ENCODE measurements at regions not wholly inside any gene's neighbourhood (a gene's known extent, or its start where the extent isn't known, plus 50 kb on each side); places are given as distances from the start of the nearest gene placed in this dataset.

DNA sequence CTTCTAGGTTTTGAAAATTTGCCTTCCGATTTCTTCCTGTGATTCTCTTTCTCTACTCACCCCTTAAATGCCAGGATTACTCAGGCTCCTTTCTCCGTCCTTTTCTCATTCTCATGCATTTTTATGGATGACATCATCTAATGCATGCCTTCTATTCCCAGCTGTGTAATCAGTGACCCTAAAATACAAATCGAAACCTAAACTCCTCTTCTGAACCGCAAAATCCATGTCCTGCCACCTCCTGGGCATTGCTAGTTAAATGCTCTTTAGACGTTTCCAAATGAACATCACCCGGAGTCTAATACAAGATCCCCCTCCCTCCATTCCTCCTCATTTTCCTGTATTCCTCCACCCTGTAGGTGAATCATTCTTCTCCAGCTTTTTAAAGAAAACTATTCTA, 1703.1 kb upstream of the FLRT2 start:
- TF ChIP-seq, protein P1, sequence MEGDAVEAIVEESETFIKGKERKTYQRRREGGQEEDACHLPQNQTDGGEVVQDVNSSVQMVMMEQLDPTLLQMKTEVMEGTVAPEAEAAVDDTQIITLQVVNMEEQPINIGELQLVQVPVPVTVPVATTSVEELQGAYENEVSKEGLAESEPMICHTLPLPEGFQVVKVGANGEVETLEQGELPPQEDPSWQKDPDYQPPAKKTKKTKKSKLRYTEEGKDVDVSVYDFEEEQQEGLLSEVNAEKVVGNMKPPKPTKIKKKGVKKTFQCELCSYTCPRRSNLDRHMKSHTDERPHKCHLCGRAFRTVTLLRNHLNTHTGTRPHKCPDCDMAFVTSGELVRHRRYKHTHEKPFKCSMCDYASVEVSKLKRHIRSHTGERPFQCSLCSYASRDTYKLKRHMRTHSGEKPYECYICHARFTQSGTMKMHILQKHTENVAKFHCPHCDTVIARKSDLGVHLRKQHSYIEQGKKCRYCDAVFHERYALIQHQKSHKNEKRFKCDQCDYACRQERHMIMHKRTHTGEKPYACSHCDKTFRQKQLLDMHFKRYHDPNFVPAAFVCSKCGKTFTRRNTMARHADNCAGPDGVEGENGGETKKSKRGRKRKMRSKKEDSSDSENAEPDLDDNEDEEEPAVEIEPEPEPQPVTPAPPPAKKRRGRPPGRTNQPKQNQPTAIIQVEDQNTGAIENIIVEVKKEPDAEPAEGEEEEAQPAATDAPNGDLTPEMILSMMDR (IDR thresholded peaks at IDR 0.05): no peak
- no peak for TF ChIP-seq POLR2A (IDR thresholded peaks at IDR 0.05)

Measured in ovary (tissue), 3 donors.